ENCODE measurements at regions not wholly inside any gene's neighbourhood (a gene's known extent, or its start where the extent isn't known, plus 50 kb on each side); places are given as distances from the start of the nearest gene placed in this dataset.

GRCh38 chr2:62643100-62643471 lies 62.4 kb upstream of the EHBP1 start:
- TF ChIP-seq CTCF (conservative IDR thresholded peaks at IDR 0.05; ENCODE audit: low read depth, low read length), result no peak
- TF ChIP-seq EZH2 (IDR thresholded peaks at IDR 0.05; ENCODE audit: low read length, unreplicated experiment), result no peak

All from PC-3 (cell line).